NCI-H2081 (cell line): ENCODE measurements at regions not wholly inside any gene's neighbourhood (a gene's known extent, or its start where the extent isn't known, plus 50 kb on each side); places are given as distances from the start of the nearest gene placed in this dataset.
"Not testable (repeated sequence)": the region's sequence is repeated elsewhere in the genome, so short reads cannot be mapped to it uniquely, and the experiment has no call there.

Experiments used
- DNase-seq, 2 experiments: peaks; one replicate each; lab custom pipeline; 2025; lab: John Stamatoyannopoulos, UW

DNA sequence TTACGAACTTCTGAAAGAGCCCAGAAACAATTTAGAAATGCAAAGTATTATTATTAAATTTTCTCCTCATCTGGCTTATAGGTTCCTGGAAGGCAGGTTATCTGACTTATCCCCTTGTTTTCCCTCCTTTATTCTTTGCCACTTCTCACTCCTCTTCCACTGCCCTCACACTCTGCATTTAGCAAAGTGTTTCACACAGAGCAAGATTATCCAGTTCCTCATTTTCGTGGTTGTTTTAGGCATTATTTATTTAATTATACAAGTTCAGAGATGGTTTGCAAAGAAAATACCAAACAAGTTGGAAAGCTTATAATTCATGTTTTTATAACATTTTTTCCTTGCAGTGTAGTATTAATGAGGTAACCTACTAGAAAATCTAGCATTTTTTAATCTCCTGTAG, 544.9 kb downstream of the NSUN3 start:
- DNase-seq = no peak

DNA sequence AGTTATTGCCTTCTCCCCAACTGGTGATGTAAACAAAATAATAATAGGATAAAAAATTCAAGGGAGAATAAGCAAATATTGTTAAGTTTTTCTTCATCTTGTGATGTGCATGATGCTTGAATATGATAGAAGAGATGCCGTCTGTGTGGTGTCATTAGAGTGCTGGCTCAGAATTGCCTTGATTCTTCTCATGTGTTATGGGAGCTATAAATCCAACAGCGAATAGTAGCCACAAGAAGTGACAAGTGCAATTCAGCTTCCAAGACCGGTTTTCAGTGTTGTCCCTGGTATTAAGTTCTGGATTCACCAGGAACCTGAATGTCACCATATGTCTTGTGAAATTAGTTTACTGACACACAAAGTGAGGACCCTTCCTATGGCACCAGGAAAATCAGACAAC, 547.0 kb downstream of the NSUN3 start:
- no peak for DNase-seq

DNA sequence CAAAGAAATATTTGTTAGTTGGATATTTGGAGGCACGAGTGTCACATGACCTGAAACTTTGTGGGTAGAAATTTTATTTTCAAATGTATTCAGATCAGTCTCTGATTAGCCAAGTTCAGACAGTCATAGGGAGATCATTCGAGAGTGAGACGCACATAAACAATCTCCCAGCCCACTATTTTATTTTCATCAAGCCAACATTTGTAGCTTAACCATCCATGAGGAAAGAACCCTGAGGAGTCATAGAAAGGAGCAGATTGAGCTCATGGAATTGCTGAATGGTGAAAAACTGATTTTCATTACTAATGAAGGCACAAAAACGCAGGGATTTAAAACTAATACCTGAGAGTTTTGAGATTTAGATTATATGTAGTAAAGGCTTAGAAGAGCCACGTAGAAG, 548.7 kb downstream of the NSUN3 start:
- DNase-seq = peak in 1 of 2 experiments; percentile 38

DNA sequence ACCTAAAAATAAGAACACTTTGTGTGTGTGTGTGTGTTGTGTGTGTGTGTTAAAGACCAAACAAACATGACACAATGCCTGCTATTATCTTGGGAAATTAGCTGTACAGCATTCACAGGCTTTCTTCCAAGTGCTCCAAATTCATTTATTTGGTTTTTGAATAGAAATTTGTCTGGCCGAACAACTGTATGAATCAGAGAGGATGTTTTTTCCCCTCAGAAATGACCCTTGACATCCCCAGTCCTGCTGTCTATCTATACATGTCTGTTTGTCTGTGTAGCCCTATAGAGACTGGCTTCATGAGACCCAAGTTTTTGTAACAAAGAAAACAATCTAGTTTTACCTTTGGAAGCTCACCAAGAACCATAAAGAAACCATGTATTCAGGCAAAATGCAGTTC, 549.8 kb downstream of the NSUN3 start:
- DNase-seq = peak; percentile 39 to 81

DNA sequence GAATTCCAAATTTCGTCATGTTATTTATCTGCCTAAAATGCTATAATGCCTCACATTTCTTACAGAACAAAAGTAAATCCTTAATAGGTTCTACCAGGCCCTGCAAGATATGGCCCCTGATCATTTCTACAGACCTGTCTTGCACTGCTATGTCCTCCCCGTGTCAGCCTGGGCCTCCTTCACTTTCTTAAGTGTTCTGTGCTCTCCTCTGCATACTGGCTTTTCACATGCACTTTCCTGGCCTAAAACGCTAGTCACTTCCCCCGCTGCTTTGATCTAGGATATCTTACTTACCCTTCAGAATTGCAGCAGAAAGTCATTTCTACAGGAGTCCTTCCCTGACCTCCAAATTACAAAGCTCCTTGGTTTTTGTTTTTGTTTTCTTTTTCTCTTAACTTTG, 551.3 kb downstream of the NSUN3 start:
- no peak for DNase-seq

DNA sequence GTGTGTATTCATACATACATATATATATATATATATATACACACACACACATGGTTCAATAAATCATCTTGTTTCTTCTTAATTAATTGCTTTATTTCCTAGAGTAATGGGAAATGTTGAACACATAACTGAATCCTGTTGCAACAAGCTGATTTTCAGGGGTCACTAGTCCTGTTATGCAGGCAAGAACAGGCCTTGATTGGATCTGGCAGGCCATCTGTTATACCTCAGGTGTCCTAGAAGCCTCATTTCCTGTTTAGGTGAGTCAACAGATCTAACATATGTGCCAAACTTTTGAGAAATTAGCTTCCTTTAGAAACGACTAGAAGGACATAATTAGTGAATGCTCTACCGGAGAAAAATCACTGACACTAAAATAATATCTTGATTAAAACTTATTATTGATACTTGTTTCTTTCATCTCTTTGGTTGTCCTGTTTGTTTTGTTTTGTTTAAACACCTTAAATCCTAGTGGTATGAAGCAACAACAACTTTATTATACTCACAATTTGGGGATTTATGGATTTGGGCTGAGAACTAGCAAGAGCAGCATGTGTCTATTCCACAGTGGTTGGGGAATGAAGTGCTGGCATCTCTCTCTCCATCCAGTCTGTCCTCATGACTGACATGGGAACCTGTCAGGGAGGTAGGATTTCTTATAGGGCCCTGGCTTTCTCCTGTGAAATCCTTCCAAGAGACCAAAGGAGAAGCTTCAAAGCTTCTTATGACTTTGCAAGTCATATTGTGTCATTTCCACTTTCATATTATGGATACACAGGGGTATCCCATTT, 552.6 kb downstream of the NSUN3 start:
- DNase-seq = peak; percentile 12 to 80

DNA sequence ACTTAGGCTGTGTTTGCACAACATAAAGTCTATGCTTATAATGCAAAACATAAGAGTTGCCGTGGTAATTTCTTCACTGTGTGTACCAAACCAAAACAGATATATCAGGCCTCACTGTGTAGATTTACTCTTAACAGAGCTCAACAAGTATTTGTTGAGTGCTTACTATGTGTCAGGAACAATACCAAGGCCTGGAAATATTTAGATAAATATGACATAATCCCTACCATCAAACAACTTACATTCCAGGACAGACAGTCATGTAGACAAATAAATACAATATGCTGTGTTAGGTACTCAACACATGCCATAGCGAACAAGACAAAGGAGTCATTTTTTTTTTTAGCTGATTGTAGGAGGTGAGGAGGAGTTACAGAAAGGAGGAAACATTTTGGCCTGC, 554.0 kb downstream of the NSUN3 start:
- peak in 1 of 2 experiments; percentile 14 for DNase-seq

DNA sequence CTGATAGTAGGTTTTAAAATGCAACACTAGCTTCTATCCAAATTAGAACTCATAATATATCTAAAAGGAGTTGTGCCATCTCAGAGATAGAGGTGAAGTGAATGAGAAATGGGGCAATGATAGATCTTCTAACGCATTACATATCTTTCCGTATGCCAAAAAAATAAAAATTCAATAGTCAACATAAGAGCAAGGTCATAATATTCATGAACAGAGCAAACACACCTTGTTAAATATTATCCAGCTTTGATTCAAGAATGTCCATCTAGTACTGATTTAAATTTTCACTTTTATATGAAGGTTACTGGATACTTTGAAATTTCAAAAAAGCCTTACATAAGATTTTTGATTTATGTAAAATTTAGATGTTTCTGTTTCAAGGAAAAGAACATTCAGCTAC, 554.5 kb downstream of the NSUN3 start:
- no peak for DNase-seq

DNA sequence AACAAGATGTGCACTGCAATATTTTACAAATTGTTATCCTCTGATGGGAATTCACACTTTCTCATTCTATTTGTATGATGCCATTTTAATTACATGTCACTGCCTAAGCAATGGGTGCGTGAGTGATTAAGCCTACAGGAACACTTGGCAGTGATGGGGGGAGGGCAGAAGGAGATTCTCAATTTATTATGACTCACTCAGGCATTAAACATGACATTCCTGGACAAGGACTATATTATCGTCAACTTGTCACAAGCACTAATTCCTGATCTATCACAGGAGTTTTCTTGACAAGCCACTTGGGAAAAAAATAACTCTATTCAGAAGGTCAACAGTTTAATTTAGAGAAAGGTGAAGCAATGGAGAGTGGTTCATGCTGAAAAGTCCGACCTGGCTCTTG, 556.8 kb downstream of the NSUN3 start:
- DNase-seq = no peak

DNA sequence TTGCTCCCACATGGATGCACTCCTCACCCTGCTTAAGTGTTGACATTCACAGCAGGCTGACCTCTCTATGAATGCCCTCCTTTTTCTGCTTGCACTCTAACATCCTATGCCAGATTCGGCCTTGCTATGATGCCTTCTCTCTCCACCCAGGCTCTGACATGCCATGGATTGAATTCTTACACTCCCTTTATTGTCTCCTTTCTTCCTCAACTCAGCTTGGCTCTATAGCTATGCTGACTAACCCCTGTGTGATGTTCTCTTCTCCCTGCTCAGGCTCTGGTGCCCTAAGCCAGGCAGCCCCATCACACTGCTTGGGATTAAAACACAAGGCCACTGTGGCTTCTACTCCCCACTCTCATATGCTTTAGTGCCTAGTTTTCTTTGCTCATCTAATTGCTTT, 563.7 kb downstream of the NSUN3 start:
- no peak for DNase-seq

DNA sequence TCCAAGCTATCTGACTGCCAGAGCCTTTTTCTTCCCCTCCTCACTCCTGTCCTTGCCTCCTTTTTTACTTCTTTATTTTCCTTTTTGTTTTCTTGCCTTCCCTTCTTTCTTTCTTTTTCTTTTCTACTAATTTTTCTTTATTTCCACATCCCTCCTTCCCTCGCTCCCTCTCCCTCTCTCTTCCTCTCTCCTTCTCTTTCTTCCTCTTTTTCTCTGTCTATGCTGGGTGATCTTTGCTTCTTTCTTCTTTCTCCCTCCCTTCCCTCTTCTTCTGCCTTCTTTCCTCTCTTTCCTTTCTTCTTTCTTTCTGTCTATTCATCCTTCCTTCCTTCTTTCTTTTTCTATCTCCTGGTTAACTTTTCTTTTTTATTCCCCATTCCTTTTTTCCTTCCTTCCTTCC, 564.8 kb downstream of the NSUN3 start:
- DNase-seq = no peak

DNA sequence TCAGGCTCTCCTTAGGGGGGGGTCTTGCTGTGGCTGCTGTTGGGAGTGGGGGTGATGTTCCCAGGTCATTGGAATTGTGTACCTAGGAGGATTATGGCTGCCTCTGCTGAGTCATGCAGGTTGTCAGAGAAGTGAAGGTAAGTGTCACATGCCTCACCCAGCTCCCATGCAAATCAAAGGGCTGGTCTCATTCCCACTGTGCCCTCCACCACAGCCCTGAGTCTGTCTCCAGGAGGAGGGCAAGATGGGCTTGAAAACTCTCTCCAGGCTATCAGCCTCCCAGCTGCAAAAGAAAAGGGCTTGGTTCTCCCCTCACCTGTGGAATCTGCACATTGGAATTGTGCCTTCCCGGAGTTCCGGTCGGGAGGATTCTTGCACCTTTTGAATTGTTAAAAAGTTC, 580.5 kb downstream of the NSUN3 start:
- no peak for DNase-seq

DNA sequence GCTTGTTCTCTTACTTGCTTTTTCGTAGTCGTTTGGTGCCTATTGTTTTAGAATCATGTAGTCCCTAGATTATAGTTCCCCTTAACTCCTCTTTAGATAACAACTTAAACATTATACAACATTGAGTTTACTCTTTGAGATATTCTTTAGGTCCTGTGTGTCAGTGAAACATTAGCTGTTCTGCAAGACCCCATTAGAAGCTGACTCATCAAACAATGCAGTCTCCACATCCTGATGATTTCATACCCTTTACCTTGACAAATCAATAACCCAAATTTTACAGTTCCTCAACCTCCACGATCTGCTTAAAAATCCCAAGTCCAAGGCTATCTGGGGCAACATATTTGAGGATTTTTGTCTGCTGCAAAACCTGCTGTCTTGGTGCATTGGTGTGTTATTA, 582.9 kb downstream of the NSUN3 start:
- no peak for DNase-seq

DNA sequence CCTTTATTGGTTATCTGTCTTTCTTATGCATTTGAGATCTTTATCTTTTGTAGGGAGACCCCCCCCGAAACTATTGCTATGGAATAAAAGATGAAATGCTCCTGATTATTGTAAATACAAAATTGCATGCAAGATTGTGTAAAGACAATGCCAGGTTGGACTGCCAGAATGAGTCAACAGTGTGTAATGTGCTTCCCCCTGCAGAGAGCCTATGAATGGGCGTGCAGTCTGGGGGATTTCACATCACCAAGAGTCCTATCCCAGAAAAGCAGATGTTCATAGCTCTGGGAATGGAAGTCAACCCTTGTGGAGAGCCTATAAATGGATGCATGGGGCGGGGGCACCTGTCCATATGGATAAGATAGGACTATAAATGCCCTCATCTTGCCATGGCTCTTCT, 584.3 kb downstream of the NSUN3 start:
- DNase-seq = no peak

DNA sequence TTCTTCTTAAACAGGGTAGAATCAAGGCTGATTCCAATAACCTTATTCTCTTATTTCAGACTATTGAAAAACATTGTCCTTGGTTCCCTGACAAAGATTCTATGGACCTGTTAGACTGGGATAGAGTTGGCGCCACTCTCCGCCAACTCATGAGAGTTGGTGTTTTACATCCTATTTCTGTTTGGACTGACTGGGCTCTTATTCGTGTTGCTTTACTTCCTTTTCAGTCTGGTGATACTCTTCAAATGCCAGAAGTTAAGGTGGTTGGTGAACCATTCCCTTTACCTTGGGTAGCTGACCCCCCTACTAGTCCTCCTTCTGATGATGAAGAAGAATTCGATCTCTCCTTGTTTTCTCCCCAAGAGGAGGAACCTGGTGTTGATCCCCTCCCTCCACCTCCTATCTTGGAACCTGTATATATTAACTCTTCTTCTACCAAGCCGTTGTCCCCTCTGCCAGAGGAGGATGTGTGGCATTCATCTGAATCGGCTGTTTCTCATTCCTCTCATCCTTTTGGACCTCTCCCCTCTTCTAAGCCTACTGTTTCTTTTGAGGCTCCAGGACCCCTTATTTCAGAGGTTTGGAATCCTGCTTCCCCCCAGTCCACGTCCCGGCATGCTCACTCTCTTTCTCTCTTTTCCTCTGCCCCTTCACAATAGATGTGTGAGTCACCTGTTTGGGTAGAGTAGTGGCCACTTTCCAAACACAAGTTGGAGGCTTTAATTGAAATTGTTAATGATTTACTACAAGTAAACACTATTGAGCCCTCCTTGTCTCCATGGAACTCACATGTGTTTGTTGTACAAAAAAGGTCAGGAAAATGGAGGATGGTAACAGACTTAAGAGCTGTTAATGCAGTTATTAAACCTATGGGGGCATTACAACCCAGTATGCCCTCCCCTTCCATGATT, 585.7 kb downstream of the NSUN3 start:
- DNase-seq = not testable (repeated sequence)

DNA sequence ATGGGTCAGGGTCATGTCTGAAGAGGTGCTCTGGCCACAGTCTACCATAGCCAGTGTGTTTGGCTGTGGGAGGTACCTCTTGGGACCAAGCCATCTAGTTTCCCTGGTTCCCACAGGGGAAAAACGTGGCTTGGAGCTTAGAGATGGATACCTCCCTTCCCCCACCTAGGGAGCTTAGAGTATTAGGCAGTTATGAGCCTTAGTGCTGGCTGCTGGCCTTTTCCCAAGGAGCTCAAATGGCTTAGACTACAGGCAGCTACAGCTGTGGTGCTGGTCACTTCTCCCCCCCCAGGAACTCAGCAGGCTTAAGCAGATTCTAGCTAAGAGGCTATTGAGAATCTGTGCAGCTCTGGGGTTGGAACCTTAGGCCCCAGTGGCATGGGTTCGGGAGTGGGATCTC, 591.2 kb downstream of the NSUN3 start:
- DNase-seq = no peak

DNA sequence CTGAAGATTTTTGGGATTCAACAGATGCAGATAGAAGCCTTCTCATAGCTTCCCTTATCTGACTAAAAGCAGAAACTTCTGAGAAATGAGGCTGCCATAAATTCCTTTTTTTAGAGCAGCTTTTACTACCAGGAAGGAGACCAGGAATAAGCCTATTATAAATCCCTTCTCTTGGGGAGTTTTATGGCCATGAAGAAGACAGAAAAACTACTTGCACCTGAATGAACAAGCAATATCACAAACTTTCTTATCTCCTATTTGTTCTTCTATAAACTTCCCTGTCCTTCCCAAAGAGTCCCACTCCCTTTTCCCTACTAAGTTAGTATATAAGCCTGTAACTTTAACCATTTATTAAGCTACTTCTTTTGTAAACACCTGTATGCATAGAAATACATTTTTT, 603.1 kb downstream of the NSUN3 start:
- DNase-seq = no peak

DNA sequence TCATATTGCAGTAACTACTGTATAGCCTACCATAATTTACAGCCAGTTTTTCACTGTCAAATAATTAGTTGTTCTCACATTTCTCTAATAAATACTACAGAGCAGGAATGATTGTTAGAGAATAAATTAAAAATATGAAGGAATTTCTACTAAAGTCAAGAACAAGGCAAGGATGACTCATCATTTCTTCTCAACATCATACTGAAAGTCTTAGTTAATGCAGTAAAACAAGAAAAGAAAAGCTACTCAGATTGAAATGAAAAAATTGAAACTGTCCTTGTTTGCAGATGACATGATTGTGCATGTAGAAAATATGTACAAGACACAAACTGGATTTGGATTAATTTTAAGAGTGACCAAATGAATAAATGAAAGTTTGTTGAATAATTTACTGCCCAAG, 608.2 kb downstream of the NSUN3 start:
- DNase-seq = no peak

DNA sequence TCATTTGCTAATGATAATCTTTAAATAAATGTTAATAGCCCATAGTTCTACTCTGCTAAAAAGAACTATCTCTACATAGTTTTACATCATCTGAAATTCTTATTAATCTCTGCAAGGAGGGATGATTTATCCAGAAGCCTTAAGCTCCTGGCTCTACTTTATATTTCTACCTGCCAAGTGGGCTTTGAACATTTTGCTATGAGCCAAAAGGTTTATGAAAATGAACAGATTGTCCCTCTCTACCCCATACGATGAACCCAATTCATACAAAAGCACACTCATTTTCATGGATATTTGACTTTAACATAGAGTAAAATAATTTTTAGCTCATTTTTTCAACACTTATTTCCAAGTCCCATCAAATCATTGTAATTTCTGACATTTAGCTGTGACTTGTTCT, 611.0 kb downstream of the NSUN3 start:
- no peak for DNase-seq

DNA sequence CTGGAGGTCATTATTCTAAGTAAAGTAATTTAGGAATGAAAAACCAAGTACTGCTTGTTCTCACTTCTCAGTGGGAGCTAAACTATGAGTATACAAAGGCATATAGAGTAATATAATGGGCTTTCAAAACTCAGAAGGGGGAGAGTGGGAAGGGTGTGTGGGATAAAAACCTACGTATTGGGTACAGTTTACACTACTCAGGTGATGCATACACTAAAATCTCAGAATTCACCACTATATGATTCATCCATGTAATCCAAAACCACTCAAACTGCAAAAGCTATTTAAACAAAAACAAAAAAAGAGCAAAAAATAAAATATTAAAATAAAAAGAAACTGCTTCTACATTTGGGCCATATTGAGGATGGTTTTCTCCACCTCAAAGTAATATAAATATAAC, 623.3 kb downstream of the NSUN3 start:
- no peak for DNase-seq

DNA sequence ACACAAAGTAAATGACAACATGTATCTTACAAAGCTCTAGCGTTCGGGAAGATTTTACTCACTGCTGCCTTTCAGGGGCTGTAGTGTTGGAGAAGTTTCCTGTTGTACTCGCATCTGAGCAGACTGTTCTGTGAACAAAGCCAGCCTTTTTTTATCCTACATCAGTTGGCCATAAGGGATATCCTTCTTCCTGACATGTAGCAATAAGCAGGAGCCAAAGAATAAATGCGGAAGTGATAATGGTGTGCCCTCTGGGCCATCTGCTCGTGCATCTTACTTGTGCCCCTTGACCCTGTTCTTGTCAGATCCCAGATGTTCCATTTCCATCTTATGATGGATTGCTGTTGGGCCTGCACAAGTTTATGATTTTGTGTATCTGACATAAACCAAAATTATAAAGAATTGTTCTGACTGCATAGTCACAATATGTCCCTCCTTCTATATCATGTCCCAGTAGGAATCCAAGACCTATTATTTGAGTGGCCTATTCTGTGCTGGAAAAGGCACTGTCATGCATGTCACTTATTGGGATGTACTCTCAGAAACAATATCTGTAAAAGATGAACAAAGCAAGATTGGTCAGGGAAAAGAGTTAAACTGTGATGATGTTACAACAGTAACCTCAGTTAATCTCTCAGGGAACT, 631.3 kb downstream of the NSUN3 start:
- DNase-seq = no peak

DNA sequence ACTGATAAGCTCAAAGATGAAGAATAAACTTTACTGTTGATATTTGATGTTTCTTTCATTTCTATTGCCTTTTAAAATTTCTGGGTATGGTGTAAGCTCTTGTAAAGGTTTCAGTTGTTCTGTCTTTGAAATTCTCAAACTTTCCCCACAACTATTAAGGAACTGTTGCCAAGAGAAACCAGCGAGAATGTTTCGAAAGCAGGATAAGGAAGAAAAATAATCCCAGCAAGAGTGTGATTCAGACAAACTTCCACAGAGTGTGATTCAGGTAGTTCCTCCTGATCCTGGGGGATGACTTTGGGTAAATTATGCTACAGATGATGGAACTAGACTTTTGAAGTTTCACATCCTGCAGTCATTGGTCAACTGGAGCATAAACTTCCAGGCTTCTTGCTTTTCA, 632.0 kb downstream of the NSUN3 start:
- no peak for DNase-seq

DNA sequence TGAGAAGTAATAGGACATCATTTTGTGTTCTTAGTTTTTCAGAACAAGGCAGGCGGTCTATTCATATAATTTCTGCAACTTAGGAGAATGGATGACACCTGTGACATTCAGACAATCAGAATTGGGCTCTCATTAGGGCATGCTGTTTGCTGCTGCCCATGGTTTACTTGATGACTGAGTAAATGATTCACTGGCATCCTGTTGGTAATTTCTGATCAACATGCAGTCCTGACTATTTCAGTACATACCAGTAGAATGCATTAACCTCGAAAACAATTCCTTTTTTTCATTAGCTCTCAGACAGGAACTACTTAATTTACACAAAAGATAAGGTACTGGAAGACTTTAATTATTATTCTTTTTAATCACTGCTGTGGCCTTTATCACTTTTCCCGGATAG, 641.6 kb downstream of the NSUN3 start:
- no peak for DNase-seq
